SK-N-SH treated with all-trans-retinoic acid at 6 μM for 48 hours (cell line): ENCODE measurements at regions not wholly inside any gene's neighbourhood (a gene's known extent, or its start where the extent isn't known, plus 50 kb on each side); places are given as distances from the start of the nearest gene placed in this dataset.

Experiments used
- ATAC-seq: fragments of 200-7000 bp; cut with Tn5 transposase; 3 replicates; pipeline ENCODE4 v1.9.1; 2020; ENCODE audit warnings: mild to moderate bottlenecking, moderate library complexity
- ARNTL ChIP-seq: fragments of 450-650 bp; formaldehyde crosslinking; IDR thresholded peaks from 2 replicates; pipeline ENCODE4 v1.5.0; 2020; ENCODE audit warnings: low read depth, mild to moderate bottlenecking, moderate library complexity, borderline replicate concordance
- BACH2 ChIP-seq: fragments of 250-450 bp; sonication (Bioruptor Pico); IDR thresholded peaks from 2 replicates; pipeline ENCODE4 v1.9.0; 2021; ENCODE audit warnings: mild to moderate bottlenecking, borderline replicate concordance
- CSDC2 ChIP-seq: fragments of 250-450 bp; sonication (Bioruptor Pico); IDR thresholded peaks from 2 replicates; pipeline ENCODE4 v1.5.0; 2020; ENCODE audit warnings: mild to moderate bottlenecking, moderate library complexity
- ESRRG ChIP-seq: fragments of 250-450 bp; sonication (Bioruptor Pico); IDR thresholded peaks from 2 replicates; pipeline ENCODE4 v1.6.1; 2021; ENCODE audit warnings: mild to moderate bottlenecking
- GLIS3 ChIP-seq: fragments of 250-450 bp; sonication (Bioruptor Pico); IDR thresholded peaks from 2 replicates; pipeline ENCODE4 v1.5.0; 2020; ENCODE audit warnings: mild to moderate bottlenecking, moderate library complexity
- OSR1 ChIP-seq: fragments of 250-450 bp; sonication (Bioruptor Pico); IDR thresholded peaks from 2 replicates; pipeline ENCODE4 v1.8.0; 2022; ENCODE audit warnings: moderate library complexity, mild to moderate bottlenecking, inconsistent platforms
- PPARA ChIP-seq: fragments of 250-450 bp; sonication (Bioruptor Pico); IDR thresholded peaks from 2 replicates; pipeline ENCODE4 v1.5.0; 2020; ENCODE audit warnings: mild to moderate bottlenecking, borderline replicate concordance
- SNAI2 ChIP-seq: fragments of 250-450 bp; sonication (Bioruptor Pico); IDR thresholded peaks from 2 replicates; pipeline ENCODE4 v1.5.0; 2020; ENCODE audit warnings: mild to moderate bottlenecking, moderate library complexity
- TCF4 ChIP-seq: fragments of 250-450 bp; sonication (Bioruptor Pico); IDR thresholded peaks from 2 replicates; pipeline ENCODE4 v1.8.0; 2021; ENCODE audit warnings: mild to moderate bottlenecking, moderate library complexity, borderline replicate concordance
- TOX ChIP-seq: fragments of 250-450 bp; sonication (Bioruptor Pico); IDR thresholded peaks from 2 replicates; pipeline ENCODE4 v1.8.0; 2021; ENCODE audit warnings: mild to moderate bottlenecking, moderate library complexity, borderline replicate concordance
- TSHZ2 ChIP-seq: fragments of 250-450 bp; sonication (Bioruptor Pico); IDR thresholded peaks from 2 replicates; pipeline ENCODE4 v1.5.0; 2020; ENCODE audit warnings: mild to moderate bottlenecking, moderate library complexity
- ZC3H10 ChIP-seq: fragments of 250-450 bp; sonication (Bioruptor Pico); IDR thresholded peaks from 2 replicates; pipeline ENCODE4 v1.5.1; 2021; ENCODE audit warnings: mild to moderate bottlenecking, moderate library complexity
- ZFP3 ChIP-seq: fragments of 250-450 bp; sonication (Bioruptor Pico); IDR thresholded peaks from 2 replicates; pipeline ENCODE4 v1.5.0; 2020; ENCODE audit warnings: mild to moderate bottlenecking, moderate library complexity
- ZFP30 ChIP-seq: fragments of 450-650 bp; formaldehyde crosslinking; IDR thresholded peaks from 2 replicates; pipeline ENCODE4 v1.5.0; 2022; ENCODE audit warnings: mild to moderate bottlenecking, moderate library complexity
- ZNF565 ChIP-seq: fragments of 450-650 bp; formaldehyde crosslinking; conservative IDR thresholded peaks from 2 replicates; pipeline ENCODE4 v1.5.0; 2020; ENCODE audit warnings: low read depth, mild to moderate bottlenecking, moderate library complexity
- ZNF70 ChIP-seq: fragments of 450-650 bp; formaldehyde crosslinking; IDR thresholded peaks from 2 replicates; pipeline ENCODE4 v1.5.0; 2020; ENCODE audit warnings: mild to moderate bottlenecking, moderate library complexity
- ZNF8 ChIP-seq: fragments of 450-650 bp; formaldehyde crosslinking; IDR thresholded peaks from 2 replicates; pipeline ENCODE4 v1.5.0; 2020; ENCODE audit warnings: mild to moderate bottlenecking, moderate library complexity
- TF ChIP-seq, protein P1 (sequence below): fragments of 250-450 bp; sonication (Bioruptor Pico); IDR thresholded peaks from 2 replicates; pipeline ENCODE4 v1.8.0; 2021; ENCODE audit warnings: low read depth, mild to moderate bottlenecking, moderate library complexity, borderline replicate concordance
- TF ChIP-seq, protein P2 (sequence below): fragments of 250-450 bp; sonication (Bioruptor Pico); IDR thresholded peaks from 2 replicates; pipeline ENCODE4 v1.5.1; 2021; ENCODE audit warnings: mild to moderate bottlenecking, moderate library complexity

DNA sequence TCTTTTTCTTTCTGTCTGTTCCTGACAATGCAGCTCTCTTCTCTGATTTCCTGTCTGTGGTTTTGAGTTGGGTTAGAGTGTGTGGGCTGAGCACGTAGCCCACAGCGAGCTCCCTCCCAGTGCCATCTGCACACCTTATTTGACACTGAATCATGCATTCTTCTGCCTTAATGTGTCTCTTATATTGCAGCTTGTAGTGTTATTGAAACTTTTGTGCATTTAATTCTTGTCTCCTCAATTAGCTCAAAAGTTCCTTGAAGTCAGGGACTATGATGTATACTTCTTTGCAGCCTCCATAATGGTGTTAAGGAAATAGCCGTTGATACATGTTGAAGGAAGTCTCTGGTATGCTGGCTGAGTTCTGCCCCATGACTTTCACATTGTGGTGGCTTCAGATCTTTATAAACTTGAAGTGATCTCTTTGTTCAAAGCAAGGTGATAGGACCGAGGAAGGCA is 576.2 kb upstream of the CLINT1 start:
- ATAC-seq = no peak
- TF ChIP-seq ARNTL (CRISPR knock-in tag) = no peak
- TF ChIP-seq, protein P1, sequence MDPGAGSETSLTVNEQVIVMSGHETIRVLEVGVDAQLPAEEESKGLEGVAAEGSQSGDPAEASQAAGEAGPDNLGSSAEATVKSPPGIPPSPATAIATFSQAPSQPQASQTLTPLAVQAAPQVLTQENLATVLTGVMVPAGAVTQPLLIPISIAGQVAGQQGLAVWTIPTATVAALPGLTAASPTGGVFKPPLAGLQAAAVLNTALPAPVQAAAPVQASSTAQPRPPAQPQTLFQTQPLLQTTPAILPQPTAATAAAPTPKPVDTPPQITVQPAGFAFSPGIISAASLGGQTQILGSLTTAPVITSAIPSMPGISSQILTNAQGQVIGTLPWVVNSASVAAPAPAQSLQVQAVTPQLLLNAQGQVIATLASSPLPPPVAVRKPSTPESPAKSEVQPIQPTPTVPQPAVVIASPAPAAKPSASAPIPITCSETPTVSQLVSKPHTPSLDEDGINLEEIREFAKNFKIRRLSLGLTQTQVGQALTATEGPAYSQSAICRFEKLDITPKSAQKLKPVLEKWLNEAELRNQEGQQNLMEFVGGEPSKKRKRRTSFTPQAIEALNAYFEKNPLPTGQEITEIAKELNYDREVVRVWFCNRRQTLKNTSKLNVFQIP = no peak
- TF ChIP-seq OSR1 = no peak
- no peak for TF ChIP-seq ESRRG
- no peak for TF ChIP-seq ZNF8 (CRISPR knock-in tag)
- no peak for TF ChIP-seq ZC3H10 (CRISPR knock-in tag)
- TF ChIP-seq TOX (CRISPR knock-in tag) = no peak
- no peak for TF ChIP-seq PPARA
- no peak for TF ChIP-seq ZNF565 (CRISPR knock-in tag)
- TF ChIP-seq ZNF70 (CRISPR knock-in tag) = no peak

- no peak for ATAC-seq
- no peak for TF ChIP-seq CSDC2 (CRISPR knock-in tag)
- no peak for TF ChIP-seq TSHZ2
- no peak for TF ChIP-seq GLIS3 (CRISPR knock-in tag)
Measured at GRCh38 chr5:158434749-158435148, 575.8 kb upstream of the CLINT1 start.

GRCh38 chr5:158433634-158434033 is 574.7 kb upstream of the CLINT1 start:
- no peak for ATAC-seq
- TF ChIP-seq, protein P1 = no peak
- TF ChIP-seq ARNTL (CRISPR knock-in tag) = no peak
- TF ChIP-seq CSDC2 (CRISPR knock-in tag) = no peak

- TF ChIP-seq ARNTL (CRISPR knock-in tag) = no peak
- TF ChIP-seq SNAI2 = no peak
- no peak for TF ChIP-seq TSHZ2
- TF ChIP-seq, protein P2, sequence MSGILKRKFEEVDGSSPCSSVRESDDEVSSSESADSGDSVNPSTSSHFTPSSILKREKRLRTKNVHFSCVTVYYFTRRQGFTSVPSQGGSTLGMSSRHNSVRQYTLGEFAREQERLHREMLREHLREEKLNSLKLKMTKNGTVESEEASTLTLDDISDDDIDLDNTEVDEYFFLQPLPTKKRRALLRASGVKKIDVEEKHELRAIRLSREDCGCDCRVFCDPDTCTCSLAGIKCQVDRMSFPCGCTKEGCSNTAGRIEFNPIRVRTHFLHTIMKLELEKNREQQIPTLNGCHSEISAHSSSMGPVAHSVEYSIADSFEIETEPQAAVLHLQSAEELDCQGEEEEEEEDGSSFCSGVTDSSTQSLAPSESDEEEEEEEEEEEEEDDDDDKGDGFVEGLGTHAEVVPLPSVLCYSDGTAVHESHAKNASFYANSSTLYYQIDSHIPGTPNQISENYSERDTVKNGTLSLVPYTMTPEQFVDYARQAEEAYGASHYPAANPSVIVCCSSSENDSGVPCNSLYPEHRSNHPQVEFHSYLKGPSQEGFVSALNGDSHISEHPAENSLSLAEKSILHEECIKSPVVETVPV (CRISPR knock-in tag) = no peak
- no peak for TF ChIP-seq ZFP3 (CRISPR knock-in tag)
- no peak for TF ChIP-seq TOX (CRISPR knock-in tag)
- no peak for TF ChIP-seq ZFP30
- TF ChIP-seq ZNF70 (CRISPR knock-in tag) = no peak
- TF ChIP-seq ZC3H10 (CRISPR knock-in tag) = no peak
- TF ChIP-seq BACH2 (CRISPR knock-in tag) = no peak
- no peak for TF ChIP-seq OSR1
- TF ChIP-seq PPARA = no peak
- no peak for TF ChIP-seq TCF4
- ATAC-seq = no peak
Measured at GRCh38 chr5:158431369-158432029, 572.6 kb upstream of the CLINT1 start.
